ENCODE measurements at regions not wholly inside any gene's neighbourhood (a gene's known extent, or its start where the extent isn't known, plus 50 kb on each side); places are given as distances from the start of the nearest gene placed in this dataset.

GRCh38 chr4:13266687-13267086 is 217.5 kb downstream of the RAB28 start (continued):
- TF ChIP-seq ATF3 (IDR thresholded peaks at IDR 0.05) = no peak

- Histone ChIP-seq H3K9me2 (ENCODE audit: insufficient read depth) (no peaks in the 10 kb centered on the region), H3K4me2 (ENCODE audit: low read length) (no peak overlapping the region), H3K27me3 (ENCODE audit: insufficient read depth, low read length) (no peaks in the 10 kb centered on the region), H3K4me3 (replicated peaks in 1 of 2; ENCODE audit: low read depth in 1 of 2, low read length in 2 of 2) (no peak overlapping the region), H3K79me2 (ENCODE audit: insufficient read depth, low read length) (no peaks in the 10 kb centered on the region), H3K27ac (ENCODE audit: low read depth, low read length) (no peak overlapping the region), H3K4me1 (ENCODE audit: control insufficient read depth in 1 of 2, insufficient read depth in 2 of 2, low read length in 2 of 2) (peaks cover 0 to 4% of the 10 kb centered on the region in 2 experiments; a peak in 1 of 4 replicates), H3K9me3 (ENCODE audit: control insufficient read depth in 1 of 2, insufficient read depth in 1 of 2, low read depth in 1 of 2, low read length in 2 of 2) (no peaks in the 10 kb centered on the region), H4K20me1 (ENCODE audit: insufficient read depth) (no peaks in the 10 kb centered on the region), H3K9ac (ENCODE audit: low read length) (no peak overlapping the region), H3K36me3 (ENCODE audit: control insufficient read depth in 1 of 2, insufficient read depth in 2 of 2, low read length in 2 of 2) (no peaks in the 10 kb centered on the region), H2AFZ (ENCODE audit: low read depth, low read length, poor library complexity, severe bottlenecking) (no peak overlapping the region)
- ChIA-PET RAD21 (ENCODE audit: low non-redundant PET in 1 of 2, low total read pairs in 2 of 2, uncharacterized antibody in 2 of 2, unreplicated experiment in 2 of 2) (no interaction called here), POLR2A (no interaction called here), CTCF (no interaction called here)
- TF ChIP-seq ZNF274 (IDR thresholded peaks at IDR 0.05; ENCODE audit: low read depth, low read length) (no peak), SIN3A (IDR thresholded peaks at IDR 0.05; ENCODE audit: low read depth) (no peak), CBX3 (IDR thresholded peaks at IDR 0.05; ENCODE audit: low read depth) (no peak), MAX (IDR thresholded peaks at IDR 0.05) (no peak), EZH2 (IDR thresholded peaks at IDR 0.05) (no peak), SP1 (IDR thresholded peaks at IDR 0.05; ENCODE audit: low read depth) (no peak), JUND (IDR thresholded peaks at IDR 0.05) (no peak), SRF (IDR thresholded peaks at IDR 0.05; ENCODE audit: low read depth) (no peak), ATF3 (IDR thresholded peaks at IDR 0.05) (no peak), YY1 (IDR thresholded peaks at IDR 0.05; ENCODE audit: extremely low read depth, insufficient replicate concordance, low read depth, low read length) (no peak)
- ATAC-seq (no peak), DNase-seq (ENCODE audit: low read depth, low spot score) (no peak)
- intact Hi-C loops (cut with micrococcal nuclease) = no loop called here
- BruUV-seq (replicated peaks) = no TSS peak
These were observed 220.1 kb downstream of the RAB28 start for GRCh38 chr4:13263967-13264525.
